ENCODE measurements at regions not wholly inside any gene's neighbourhood (a gene's known extent, or its start where the extent isn't known, plus 50 kb on each side); places are given as distances from the start of the nearest gene placed in this dataset.

DNA sequence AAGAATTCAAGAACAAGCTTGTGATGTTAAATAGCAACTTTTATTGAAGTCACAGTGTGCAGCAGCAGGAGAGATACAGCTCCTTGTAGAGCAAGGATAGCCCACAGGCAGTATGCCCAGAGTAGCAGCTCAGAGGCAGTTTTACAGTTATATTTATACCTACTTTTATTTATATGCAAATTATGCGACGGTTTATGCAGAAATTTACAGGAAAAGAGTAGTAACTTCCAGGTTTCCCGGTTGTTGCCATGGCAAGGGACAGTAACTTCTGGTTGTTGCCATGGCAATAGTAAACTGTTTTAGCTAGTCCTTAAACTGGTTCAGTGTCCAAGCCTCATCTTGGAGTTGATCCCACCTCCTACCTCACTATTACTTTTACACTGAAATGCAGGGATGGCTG is 344.6 kb upstream of the LYPLAL1 start:
- Mint-ChIP-seq H3K27me3 (ENCODE audit: low read depth) (no peaks in the 10 kb centered on the region), H3K27ac (no peak overlapping the region), H3K9me3 (peaks cover 0 to 3% of the 10 kb centered on the region in 2 donors), H3K4me1 (ENCODE audit: low read depth) (no peaks in the 10 kb centered on the region), H3K36me3 (ENCODE audit: insufficient read depth in 2 of 2) (no peaks in the 10 kb centered on the region), H3K4me3 (no peak overlapping the region)
- ATAC-seq (replicated peaks in 1 of 2) (no peak), DNase-seq (no peak)

- Mint-ChIP-seq H3K27me3 (ENCODE audit: low read depth) (no peaks in the 10 kb centered on the region), H3K36me3 (ENCODE audit: insufficient read depth in 2 of 2) (no peaks in the 10 kb centered on the region), H3K4me3 (no peak overlapping the region), H3K4me1 (ENCODE audit: low read depth) (no peaks in the 10 kb centered on the region), H3K27ac (no peak overlapping the region), H3K9me3 (peaks cover 3 to 4% of the 10 kb centered on the region in 2 donors)
- ATAC-seq (replicated peaks in 1 of 2) (no peak), DNase-seq (no peak)
Measured at GRCh38 chr1:218835609-218836008, 338.1 kb upstream of the LYPLAL1 start.

DNA sequence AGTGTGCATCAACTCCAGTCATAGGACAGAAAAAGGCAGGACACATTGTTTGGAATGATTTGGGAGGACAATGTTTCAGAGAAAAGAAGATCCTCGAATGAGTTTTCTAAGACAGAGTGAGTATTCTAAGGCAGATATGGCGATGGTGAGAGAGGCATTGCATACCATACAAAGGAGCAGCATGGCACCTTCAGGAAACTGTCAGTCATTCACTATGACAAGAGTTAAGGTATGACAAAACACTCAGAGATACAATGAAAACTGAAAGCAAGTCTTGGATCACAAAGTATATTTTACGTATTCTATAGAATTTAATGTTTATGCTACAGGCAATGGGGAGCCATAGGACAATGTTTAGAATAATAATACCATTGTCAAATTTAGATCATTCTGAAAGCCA is 337.4 kb upstream of the LYPLAL1 start:
- no peak for DNase-seq
- no peak overlapping the region for H3K4me3 Mint-ChIP-seq
- H3K9me3 Mint-ChIP-seq = peaks cover 5% of the 10 kb centered on the region in 2 donors
- no peak for ATAC-seq (replicated peaks in 1 of 2)
- H3K27ac Mint-ChIP-seq = no peak overlapping the region
- no peaks in the 10 kb centered on the region for H3K4me1 Mint-ChIP-seq (ENCODE audit: low read depth)
- H3K27me3 Mint-ChIP-seq (ENCODE audit: low read depth) = no peaks in the 10 kb centered on the region
- H3K36me3 Mint-ChIP-seq (ENCODE audit: insufficient read depth in 2 of 2) = no peaks in the 10 kb centered on the region

- H3K4me3 Mint-ChIP-seq = no peak overlapping the region
- H3K9me3 Mint-ChIP-seq = peaks cover 5% of the 10 kb centered on the region in 2 donors
- no peak for ATAC-seq (replicated peaks in 1 of 2)
- H3K36me3 Mint-ChIP-seq (ENCODE audit: insufficient read depth in 2 of 2) = no peaks in the 10 kb centered on the region
- no peaks in the 10 kb centered on the region for H3K27me3 Mint-ChIP-seq (ENCODE audit: low read depth)
- no peak overlapping the region for H3K27ac Mint-ChIP-seq
- H3K4me1 Mint-ChIP-seq (ENCODE audit: low read depth) = no peaks in the 10 kb centered on the region
- DNase-seq = no peak
Measured at GRCh38 chr1:218837051-218837450, 336.6 kb upstream of the LYPLAL1 start.

GRCh38 chr1:218845589-218845988 is 328.1 kb upstream of the LYPLAL1 start:
- Mint-ChIP-seq H3K27ac (no peak overlapping the region), H3K4me3 (no peak overlapping the region), H3K36me3 (ENCODE audit: insufficient read depth in 2 of 2) (no peaks in the 10 kb centered on the region), H3K9me3 (peaks cover 12 to 16% of the 10 kb centered on the region in 2 donors), H3K4me1 (ENCODE audit: low read depth) (no peaks in the 10 kb centered on the region), H3K27me3 (ENCODE audit: low read depth) (no peaks in the 10 kb centered on the region)
- no peak for ATAC-seq (replicated peaks in 1 of 2)
- DNase-seq = no peak

GRCh38 chr1:218846181-218846580 is 327.5 kb upstream of the LYPLAL1 start:
- H3K36me3 Mint-ChIP-seq (ENCODE audit: insufficient read depth in 2 of 2) = no peaks in the 10 kb centered on the region
- H3K27ac Mint-ChIP-seq = no peak overlapping the region
- H3K4me1 Mint-ChIP-seq (ENCODE audit: low read depth) = no peaks in the 10 kb centered on the region
- H3K4me3 Mint-ChIP-seq = no peak overlapping the region
- H3K9me3 Mint-ChIP-seq = peaks cover 10 to 15% of the 10 kb centered on the region in 2 donors
- ATAC-seq (replicated peaks in 1 of 2) (no peak), DNase-seq (no peak)
- H3K27me3 Mint-ChIP-seq (ENCODE audit: low read depth) = no peaks in the 10 kb centered on the region

DNA sequence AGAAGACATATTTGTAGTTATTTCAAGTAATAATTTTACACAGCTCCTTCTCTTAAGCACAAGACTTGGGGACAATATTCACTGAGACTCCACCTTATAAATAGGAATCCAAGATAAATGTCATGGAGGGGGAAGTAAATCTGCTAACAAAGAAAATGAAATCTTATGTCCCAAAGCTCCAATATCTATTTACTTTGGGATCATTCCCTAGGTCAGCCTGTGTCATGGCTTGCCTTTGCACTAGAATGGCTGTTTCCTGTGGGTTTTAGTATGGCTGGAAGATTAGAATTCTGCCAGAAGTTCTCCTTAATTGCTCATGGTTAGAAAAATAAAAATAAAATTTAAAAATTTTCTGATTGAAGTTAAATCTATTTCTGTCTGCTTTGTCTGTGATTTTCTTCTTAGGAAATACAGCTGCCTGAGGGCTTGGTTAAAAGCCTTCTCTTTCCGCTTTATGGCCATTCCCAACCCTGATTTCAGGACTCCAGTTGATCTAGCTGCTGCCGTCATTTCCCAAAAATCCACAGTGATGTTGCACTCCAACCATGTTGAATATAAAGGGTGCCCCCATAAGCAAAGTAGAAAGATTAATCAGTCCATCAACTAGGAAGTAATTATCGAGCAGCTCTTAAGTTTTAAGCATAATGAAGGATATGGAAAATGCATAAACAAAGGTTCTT is 326.4 kb upstream of the LYPLAL1 start:
- DNase-seq = no peak
- Mint-ChIP-seq H3K27ac (no peak overlapping the region), H3K36me3 (ENCODE audit: insufficient read depth in 2 of 2) (no peaks in the 10 kb centered on the region), H3K27me3 (ENCODE audit: low read depth) (no peaks in the 10 kb centered on the region), H3K9me3 (peaks cover 10 to 15% of the 10 kb centered on the region in 2 donors), H3K4me1 (ENCODE audit: low read depth) (no peaks in the 10 kb centered on the region), H3K4me3 (no peak overlapping the region)
- ATAC-seq (replicated peaks in 1 of 2) = no peak

GRCh38 chr1:218848009-218848408 is 325.7 kb upstream of the LYPLAL1 start:
- no peak for DNase-seq
- Mint-ChIP-seq H3K27me3 (ENCODE audit: low read depth) (no peaks in the 10 kb centered on the region), H3K27ac (no peak overlapping the region), H3K9me3 (peaks cover 7 to 13% of the 10 kb centered on the region in 2 donors), H3K4me1 (ENCODE audit: low read depth) (no peaks in the 10 kb centered on the region), H3K4me3 (no peak overlapping the region), H3K36me3 (ENCODE audit: insufficient read depth in 2 of 2) (no peaks in the 10 kb centered on the region)
- no peak for ATAC-seq (replicated peaks in 1 of 2)

DNA sequence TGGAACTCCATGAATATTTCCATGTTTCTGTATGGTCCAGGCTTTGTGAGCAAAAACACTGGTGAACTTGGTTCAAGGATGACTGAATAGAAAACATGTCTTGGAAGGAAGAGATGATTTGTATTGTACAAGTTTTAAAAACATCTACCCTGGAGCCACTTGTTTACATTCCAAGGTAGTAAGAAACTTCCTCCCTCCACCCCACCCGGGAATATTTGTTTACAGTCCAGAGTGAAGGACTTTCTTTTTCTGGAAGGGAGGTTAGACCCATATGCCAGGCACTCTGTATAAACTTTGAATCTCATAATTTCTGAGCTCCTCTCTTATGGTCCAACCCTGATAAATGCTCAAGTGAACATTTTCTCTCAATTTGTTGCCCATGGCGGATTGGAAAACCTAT is 323.3 kb upstream of the LYPLAL1 start:
- H3K27me3 Mint-ChIP-seq (ENCODE audit: low read depth) = no peaks in the 10 kb centered on the region
- peaks cover 6 to 12% of the 10 kb centered on the region in 2 donors for H3K9me3 Mint-ChIP-seq
- DNase-seq (no peak), ATAC-seq (replicated peaks in 1 of 2) (no peak)
- H3K4me3 Mint-ChIP-seq = no peak overlapping the region
- no peak overlapping the region for H3K27ac Mint-ChIP-seq
- no peaks in the 10 kb centered on the region for H3K36me3 Mint-ChIP-seq (ENCODE audit: insufficient read depth in 2 of 2)
- no peaks in the 10 kb centered on the region for H3K4me1 Mint-ChIP-seq (ENCODE audit: low read depth)

DNA sequence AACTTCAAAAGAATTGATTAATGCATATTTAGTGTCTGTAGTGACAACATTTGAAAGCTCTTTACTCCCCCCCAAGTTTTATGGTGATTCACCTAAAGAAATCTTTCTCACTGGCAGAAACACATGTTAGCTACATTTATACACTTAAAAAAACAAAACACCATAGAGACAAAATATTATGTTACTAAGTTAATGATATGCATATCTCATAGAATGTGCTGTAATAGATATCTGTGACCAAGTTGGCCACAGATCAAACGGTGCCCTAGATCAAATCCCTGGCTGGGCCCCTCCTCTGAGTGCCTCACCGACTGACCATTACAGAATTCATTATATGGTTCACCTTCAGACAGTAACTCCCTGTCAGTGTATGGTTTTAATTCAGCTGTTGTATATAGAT is 322.1 kb upstream of the LYPLAL1 start:
- Mint-ChIP-seq H3K9me3 (peaks cover 0 to 6% of the 10 kb centered on the region in 2 donors), H3K4me3 (no peak overlapping the region), H3K27me3 (ENCODE audit: low read depth) (no peaks in the 10 kb centered on the region), H3K4me1 (ENCODE audit: low read depth) (no peaks in the 10 kb centered on the region), H3K27ac (no peak overlapping the region), H3K36me3 (ENCODE audit: insufficient read depth in 2 of 2) (no peaks in the 10 kb centered on the region)
- ATAC-seq (replicated peaks in 1 of 2) = no peak
- DNase-seq = no peak

DNA sequence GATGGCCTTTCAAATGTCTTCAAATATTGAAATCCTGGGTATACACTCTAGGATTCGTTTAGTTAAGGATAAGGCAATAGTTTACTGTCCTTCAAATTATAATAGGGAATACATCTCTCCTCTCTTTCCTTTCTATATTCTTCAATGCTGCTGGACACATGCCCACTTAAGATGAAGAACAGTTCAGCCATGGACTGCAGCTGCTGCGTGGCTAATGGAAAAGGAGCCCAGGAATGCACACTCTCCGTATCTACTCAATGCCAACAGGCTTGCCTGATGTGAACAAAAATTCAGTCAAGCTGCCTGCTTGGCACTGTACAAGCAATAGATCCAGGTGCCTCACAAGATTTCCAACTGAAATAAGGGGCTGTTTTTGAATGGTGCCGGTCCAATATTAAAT is 321.2 kb upstream of the LYPLAL1 start:
- no peaks in the 10 kb centered on the region for H3K36me3 Mint-ChIP-seq (ENCODE audit: insufficient read depth in 2 of 2)
- H3K27ac Mint-ChIP-seq = no peak overlapping the region
- peaks cover 0 to 4% of the 10 kb centered on the region in 2 donors for H3K9me3 Mint-ChIP-seq
- H3K4me1 Mint-ChIP-seq (ENCODE audit: low read depth) = no peaks in the 10 kb centered on the region
- H3K27me3 Mint-ChIP-seq (ENCODE audit: low read depth) = no peaks in the 10 kb centered on the region
- no peak overlapping the region for H3K4me3 Mint-ChIP-seq
- no peak for ATAC-seq (replicated peaks in 1 of 2)
- DNase-seq = no peak

DNA sequence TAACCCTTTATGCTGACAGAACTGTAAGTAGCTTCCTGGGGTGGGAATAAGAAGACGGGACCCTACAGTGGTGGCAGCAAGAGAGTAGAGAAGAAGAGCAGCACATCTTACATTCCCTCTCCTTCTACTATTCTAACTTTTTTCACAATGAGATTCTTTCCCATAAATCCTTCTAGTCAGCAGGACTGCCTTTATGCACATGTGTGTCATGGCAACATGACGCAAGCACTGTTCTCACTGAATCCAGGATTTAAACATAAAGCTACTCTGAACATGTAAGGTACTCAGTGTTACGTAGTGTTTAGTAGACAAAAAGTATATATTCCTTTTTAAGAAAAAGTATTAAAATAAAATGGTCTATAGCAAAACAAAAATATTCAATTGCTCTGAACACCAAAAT is 309.7 kb upstream of the LYPLAL1 start:
- Mint-ChIP-seq H3K36me3 (ENCODE audit: insufficient read depth in 2 of 2) (no peaks in the 10 kb centered on the region), H3K9me3 (no peaks in the 10 kb centered on the region), H3K4me3 (no peak overlapping the region), H3K4me1 (ENCODE audit: low read depth) (no peaks in the 10 kb centered on the region), H3K27me3 (ENCODE audit: low read depth) (no peaks in the 10 kb centered on the region), H3K27ac (no peak overlapping the region)
- no peak for DNase-seq
- ATAC-seq (replicated peaks in 1 of 2) = no peak

DNA sequence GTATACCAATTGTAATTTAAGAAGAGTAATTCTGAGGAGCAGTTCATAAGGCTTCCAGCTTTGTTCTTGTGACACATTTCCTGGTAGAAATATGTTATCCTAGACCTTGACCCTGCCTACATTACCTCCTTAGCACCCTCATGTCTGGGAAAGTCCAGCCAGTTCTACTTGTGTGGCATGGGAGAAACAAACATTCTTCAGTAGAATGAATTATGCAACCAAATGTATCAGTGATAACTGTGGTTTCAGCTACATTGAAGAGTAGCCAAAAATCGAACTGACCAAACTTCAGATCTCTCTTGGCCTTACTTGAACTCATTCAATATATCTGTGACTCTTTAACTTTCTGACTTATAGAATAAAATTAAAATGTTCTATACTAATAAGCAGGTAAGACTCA is 308.1 kb upstream of the LYPLAL1 start:
- ATAC-seq (replicated peaks in 1 of 2) (no peak), DNase-seq (no peak)
- Mint-ChIP-seq H3K27me3 (ENCODE audit: low read depth) (no peaks in the 10 kb centered on the region), H3K4me3 (no peak overlapping the region), H3K4me1 (ENCODE audit: low read depth) (no peaks in the 10 kb centered on the region), H3K36me3 (ENCODE audit: insufficient read depth in 2 of 2) (no peaks in the 10 kb centered on the region), H3K27ac (no peak overlapping the region), H3K9me3 (no peaks in the 10 kb centered on the region)

GRCh38 chr1:218866507-218866906 is 307.2 kb upstream of the LYPLAL1 start:
- Mint-ChIP-seq H3K27me3 (ENCODE audit: low read depth) (no peaks in the 10 kb centered on the region), H3K27ac (no peak overlapping the region), H3K36me3 (ENCODE audit: insufficient read depth in 2 of 2) (no peaks in the 10 kb centered on the region), H3K4me3 (no peak overlapping the region), H3K9me3 (peaks cover 0 to 4% of the 10 kb centered on the region in 2 donors), H3K4me1 (ENCODE audit: low read depth) (no peaks in the 10 kb centered on the region)
- ATAC-seq (replicated peaks in 1 of 2) (no peak), DNase-seq (no peak)

Measured in activated T-cell treated with anti-CD3 and anti-CD28 coated beads, Interleukin-2, amount 50 U/mL, for 72 hours (primary cell).